Activated naive CD8-positive, alpha-beta T cell (primary cell): ENCODE measurements at regions not wholly inside any gene's neighbourhood (a gene's known extent, or its start where the extent isn't known, plus 50 kb on each side); places are given as distances from the start of the nearest gene placed in this dataset.
"Not testable (repeated sequence)": the region's sequence is repeated elsewhere in the genome, so short reads cannot be mapped to it uniquely, and the experiment has no call there.

Experiments
- H3K27ac Mint-ChIP-seq: one replicate; pipeline ENCODE4 v1.8.0; 2021; ENCODE audit warnings: mixed read lengths
- H3K27me3 Mint-ChIP-seq: one replicate; pipeline ENCODE4 v1.8.0; 2021; ENCODE audit warnings: mixed read lengths
- H3K36me3 Mint-ChIP-seq: one replicate; pipeline ENCODE4 v1.8.0; 2021; ENCODE audit warnings: mixed read lengths
- H3K4me1 Mint-ChIP-seq: one replicate; pipeline ENCODE4 v1.8.0; 2021; ENCODE audit warnings: low read depth, mixed read lengths
- H3K4me3 Mint-ChIP-seq: one replicate; pipeline ENCODE4 v1.8.0; 2021; ENCODE audit warnings: mild to moderate bottlenecking, mixed read lengths
- H3K9me3 Mint-ChIP-seq: one replicate; pipeline ENCODE4 v1.8.0; 2021; ENCODE audit warnings: low read depth, mixed read lengths

DNA sequence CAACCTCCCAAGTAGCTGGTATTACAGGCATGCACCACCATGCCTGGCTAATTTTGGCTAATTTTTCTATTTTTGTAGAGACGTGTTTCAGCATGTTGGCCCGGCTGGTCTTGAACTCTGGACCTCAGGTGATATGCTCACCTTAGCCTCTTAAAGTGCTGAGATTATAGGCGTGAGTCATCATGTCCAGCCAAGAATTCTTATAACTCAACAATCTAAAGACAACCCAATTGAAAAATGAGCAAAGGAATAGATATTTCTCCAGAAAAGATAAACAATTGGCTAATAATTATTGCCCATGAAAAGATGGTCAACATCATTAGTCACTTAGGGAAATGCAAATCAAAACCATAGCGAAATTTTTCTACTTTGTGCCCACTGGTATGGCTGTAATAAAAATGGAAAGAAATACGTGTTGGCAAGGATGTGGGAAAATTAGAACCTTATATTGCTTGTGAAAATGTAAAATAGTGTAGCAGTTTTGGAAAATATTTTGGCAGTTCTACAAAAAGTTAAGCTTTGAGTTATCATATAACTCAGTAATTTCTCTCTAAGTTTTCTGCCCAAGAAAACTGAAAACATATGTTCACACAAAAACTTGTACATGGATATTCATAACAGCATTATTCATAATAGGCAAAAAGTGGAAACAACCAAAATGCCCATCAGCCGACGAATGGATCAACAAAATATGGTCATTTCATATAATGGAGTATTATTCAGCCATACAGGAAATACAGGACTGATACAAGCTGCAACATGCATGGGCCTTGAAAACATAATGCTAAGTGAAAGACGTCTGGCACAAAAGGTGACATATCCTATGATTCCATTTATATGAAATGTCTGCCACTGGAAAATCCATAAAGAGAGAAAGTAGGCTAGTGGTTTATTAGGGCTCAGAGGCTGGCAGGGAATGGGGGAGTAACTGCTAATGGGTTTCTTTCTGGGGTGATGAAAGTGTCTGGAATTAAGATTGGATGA lies 87.8 kb downstream of the UTRN start:
- no peak overlapping the region for H3K4me3 Mint-ChIP-seq
- no peaks in the 10 kb centered on the region for H3K27me3 Mint-ChIP-seq
- H3K9me3 Mint-ChIP-seq, result no peaks in the 10 kb centered on the region
- H3K4me1 Mint-ChIP-seq, result peaks cover 57% of the 10 kb centered on the region
- H3K36me3 Mint-ChIP-seq, result peaks cover 12% of the 10 kb centered on the region
- no peak overlapping the region for H3K27ac Mint-ChIP-seq

DNA sequence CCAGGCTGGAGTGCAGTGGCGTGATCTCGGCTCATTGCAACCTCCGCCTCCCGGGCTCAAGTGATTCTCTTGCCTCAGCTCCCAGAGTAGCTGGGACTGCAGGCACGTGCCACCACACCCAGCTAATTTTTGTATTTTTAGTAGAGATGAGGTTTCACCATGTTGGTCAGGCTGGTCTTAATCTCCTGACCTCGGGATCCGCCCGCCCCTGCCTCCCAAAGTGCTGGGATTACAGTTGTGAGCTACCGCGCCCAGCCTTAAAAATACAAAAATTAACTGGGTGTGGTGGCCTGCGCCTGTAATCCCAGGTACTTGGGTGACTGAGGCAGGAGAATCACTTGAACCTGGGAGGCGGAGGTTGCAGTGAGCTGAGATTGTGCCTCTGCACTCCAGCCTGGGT lies 89.4 kb downstream of the UTRN start:
- not testable (repeated sequence) for H3K4me3 Mint-ChIP-seq, H3K27ac Mint-ChIP-seq, H3K27me3 Mint-ChIP-seq, H3K9me3 Mint-ChIP-seq
- Mint-ChIP-seq H3K4me1 (peaks cover 68% of the 10 kb centered on the region), H3K36me3 (peaks cover 16% of the 10 kb centered on the region)

GRCh38 chr6:144377586-144378210 lies 92.6 kb downstream of the UTRN start:
- peaks cover 57% of the 10 kb centered on the region for H3K4me1 Mint-ChIP-seq
- H3K27me3 Mint-ChIP-seq, result no peaks in the 10 kb centered on the region
- H3K27ac Mint-ChIP-seq, result peak overlapping the region; percentile 23

DNA sequence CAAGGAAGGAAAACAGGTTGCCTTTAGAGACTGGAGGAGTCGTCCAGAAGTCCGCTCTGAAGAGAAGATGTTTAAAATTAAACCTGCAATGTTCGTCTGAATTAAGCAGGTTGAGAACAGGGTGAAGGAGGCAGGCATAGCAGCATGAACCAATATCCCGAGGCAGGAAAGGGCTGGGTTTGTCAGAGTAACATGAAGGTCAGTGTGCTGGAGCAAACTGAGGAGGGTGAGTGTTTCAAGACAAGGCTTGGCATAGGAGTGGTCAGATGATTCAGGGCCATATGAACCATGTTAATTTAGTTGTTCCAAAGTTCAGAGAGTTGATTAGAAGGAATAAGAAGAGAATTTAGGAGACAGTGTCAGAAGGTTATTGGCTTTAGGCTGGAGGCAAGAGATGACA lies 93.3 kb downstream of the UTRN start:
- H3K9me3 Mint-ChIP-seq, result peaks cover 13% of the 10 kb centered on the region
- no peak overlapping the region for H3K4me3 Mint-ChIP-seq
- no peaks in the 10 kb centered on the region for H3K27me3 Mint-ChIP-seq
- peaks cover 51% of the 10 kb centered on the region for H3K4me1 Mint-ChIP-seq
- peak overlapping the region; percentile 41 for H3K27ac Mint-ChIP-seq
- peaks cover 21% of the 10 kb centered on the region for H3K36me3 Mint-ChIP-seq

More at GRCh38 chr6:144377586-144378210, 92.6 kb downstream of the UTRN start:
- Mint-ChIP-seq H3K4me3 (no peak overlapping the region), H3K9me3 (peaks cover 13% of the 10 kb centered on the region), H3K36me3 (peaks cover 27% of the 10 kb centered on the region)

DNA sequence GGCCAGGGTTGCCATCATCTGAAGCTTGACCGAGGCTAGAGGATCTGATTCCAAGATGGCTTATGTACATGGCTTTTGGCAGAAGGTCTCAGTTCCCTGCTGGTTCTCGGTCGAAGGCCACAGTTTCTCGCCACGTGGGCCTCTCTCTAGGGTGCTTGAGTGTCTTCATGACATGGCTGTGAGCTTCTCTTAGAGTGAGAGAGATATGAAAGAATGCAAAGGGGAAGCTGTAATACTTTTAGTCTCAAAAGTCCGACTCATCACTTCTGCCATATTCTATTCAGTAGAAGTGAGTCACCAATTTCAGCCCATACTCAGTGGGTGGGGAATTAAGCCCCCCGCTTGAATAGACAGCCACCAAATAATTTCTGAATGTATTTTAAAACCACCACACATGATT lies 94.2 kb downstream of the UTRN start:
- Mint-ChIP-seq H3K4me1 (peaks cover 54% of the 10 kb centered on the region), H3K36me3 (peaks cover 21% of the 10 kb centered on the region), H3K27ac (peak overlapping the region; percentile 47), H3K4me3 (peak overlapping the region; percentile 12), H3K9me3 (peaks cover 13% of the 10 kb centered on the region), H3K27me3 (no peaks in the 10 kb centered on the region)

DNA sequence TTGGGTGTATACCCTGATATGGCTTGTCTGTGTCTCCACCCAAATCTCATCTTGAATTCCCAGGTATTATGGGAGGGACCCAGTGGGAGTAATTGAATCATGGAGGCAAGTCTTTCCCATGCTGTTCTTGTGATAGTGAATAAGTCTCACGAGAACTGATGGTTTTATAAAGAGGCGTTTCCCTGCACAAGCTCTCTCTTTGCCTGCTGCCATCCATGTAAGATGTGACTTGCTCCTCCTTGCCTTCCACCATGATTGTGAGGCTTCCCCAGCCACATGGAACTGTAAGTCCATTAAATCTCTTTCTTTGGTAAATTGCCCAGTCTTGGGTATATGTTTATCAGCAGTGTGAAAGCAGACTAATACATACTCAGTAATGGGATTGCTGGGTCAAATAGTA lies 96.4 kb downstream of the UTRN start:
- Mint-ChIP-seq H3K4me1 (peaks cover 52% of the 10 kb centered on the region), H3K36me3 (peaks cover 21% of the 10 kb centered on the region), H3K9me3 (peaks cover 16% of the 10 kb centered on the region)
- not testable (repeated sequence) for H3K27me3 Mint-ChIP-seq, H3K4me3 Mint-ChIP-seq, H3K27ac Mint-ChIP-seq

- Mint-ChIP-seq H3K27ac (no peak overlapping the region), H3K4me3 (no peak overlapping the region), H3K36me3 (peaks cover 23% of the 10 kb centered on the region), H3K4me1 (peaks cover 40% of the 10 kb centered on the region), H3K9me3 (peaks cover 16% of the 10 kb centered on the region), H3K27me3 (no peaks in the 10 kb centered on the region)
Observed at GRCh38 chr6:144383336-144383735, 98.2 kb downstream of the UTRN start.

GRCh38 chr6:144384427-144384826 lies 99.3 kb downstream of the UTRN start:
- H3K27ac Mint-ChIP-seq, result no peak overlapping the region

DNA sequence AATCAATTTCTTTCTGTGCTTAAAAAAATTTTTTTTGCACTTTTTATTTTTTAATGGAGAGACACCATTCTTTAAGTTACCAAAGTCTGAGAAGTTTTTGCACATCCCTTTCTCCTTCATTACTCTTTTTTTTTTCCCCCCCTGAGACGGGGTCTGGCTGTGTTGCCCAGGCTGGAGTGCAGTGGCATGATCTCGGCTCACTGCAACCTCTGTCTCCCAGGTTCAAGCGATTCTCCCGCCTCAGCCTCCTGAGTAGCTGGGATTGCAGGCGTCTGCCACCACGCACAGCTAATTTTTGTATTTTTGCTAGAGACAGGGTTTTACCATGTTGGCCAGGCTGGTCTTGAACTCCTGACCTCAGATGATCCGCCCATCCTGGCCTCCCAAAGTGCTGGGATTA lies 104.3 kb downstream of the UTRN start:
- peaks cover 18% of the 10 kb centered on the region for H3K36me3 Mint-ChIP-seq
- H3K27me3 Mint-ChIP-seq, H3K4me3 Mint-ChIP-seq, H3K27ac Mint-ChIP-seq, H3K9me3 Mint-ChIP-seq: not testable (repeated sequence)
- peaks cover 54% of the 10 kb centered on the region for H3K4me1 Mint-ChIP-seq

More at GRCh38 chr6:144384427-144384826, 99.3 kb downstream of the UTRN start:
- Mint-ChIP-seq H3K27me3 (no peaks in the 10 kb centered on the region), H3K36me3 (peaks cover 21% of the 10 kb centered on the region), H3K4me1 (peaks cover 33% of the 10 kb centered on the region), H3K4me3 (no peak overlapping the region), H3K9me3 (peaks cover 16% of the 10 kb centered on the region)

GRCh38 chr6:144390202-144390601 lies 105.1 kb downstream of the UTRN start:
- peaks cover 51% of the 10 kb centered on the region for H3K4me1 Mint-ChIP-seq
- H3K36me3 Mint-ChIP-seq, result peaks cover 20% of the 10 kb centered on the region
- H3K4me3 Mint-ChIP-seq, result no peak overlapping the region
- H3K27ac Mint-ChIP-seq, result no peak overlapping the region
- no peaks in the 10 kb centered on the region for H3K27me3 Mint-ChIP-seq
- H3K9me3 Mint-ChIP-seq, result no peaks in the 10 kb centered on the region

GRCh38 chr6:144390886-144391285 lies 105.8 kb downstream of the UTRN start:
- H3K4me1 Mint-ChIP-seq, result peaks cover 55% of the 10 kb centered on the region
- no peaks in the 10 kb centered on the region for H3K27me3 Mint-ChIP-seq
- peaks cover 20% of the 10 kb centered on the region for H3K36me3 Mint-ChIP-seq
- H3K4me3 Mint-ChIP-seq, result no peak overlapping the region
- no peaks in the 10 kb centered on the region for H3K9me3 Mint-ChIP-seq
- H3K27ac Mint-ChIP-seq, result no peak overlapping the region

GRCh38 chr6:144392536-144392935 lies 107.4 kb downstream of the UTRN start:
- Mint-ChIP-seq H3K4me3 (no peak overlapping the region), H3K27ac (no peak overlapping the region), H3K36me3 (peaks cover 24% of the 10 kb centered on the region), H3K9me3 (peaks cover 2% of the 10 kb centered on the region), H3K4me1 (peaks cover 62% of the 10 kb centered on the region), H3K27me3 (no peaks in the 10 kb centered on the region)

DNA sequence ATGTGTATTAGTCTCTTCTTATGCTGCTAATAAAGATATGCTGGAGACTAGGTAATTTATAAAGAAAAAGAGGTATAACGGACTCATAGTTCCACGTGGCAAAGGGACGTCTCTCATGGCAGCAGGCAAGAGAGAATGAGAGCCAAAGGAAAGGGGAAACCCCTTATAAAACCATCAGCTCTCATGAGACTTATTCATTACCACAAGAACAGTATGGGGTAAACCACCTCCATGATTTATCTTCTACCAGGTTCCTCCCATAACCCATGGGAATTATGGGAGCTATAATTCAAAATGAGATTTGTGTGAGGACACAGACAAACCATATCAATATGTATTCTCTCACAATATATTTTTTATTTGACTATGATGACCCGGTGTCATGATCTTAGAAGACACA lies 109.1 kb downstream of the UTRN start:
- H3K27me3 Mint-ChIP-seq, result no peaks in the 10 kb centered on the region
- peaks cover 10% of the 10 kb centered on the region for H3K9me3 Mint-ChIP-seq
- peaks cover 60% of the 10 kb centered on the region for H3K4me1 Mint-ChIP-seq
- no peak overlapping the region for H3K4me3 Mint-ChIP-seq
- peaks cover 27% of the 10 kb centered on the region for H3K36me3 Mint-ChIP-seq
- no peak overlapping the region for H3K27ac Mint-ChIP-seq

- H3K9me3 Mint-ChIP-seq, result peaks cover 10% of the 10 kb centered on the region
- no peak overlapping the region for H3K4me3 Mint-ChIP-seq
- H3K27ac Mint-ChIP-seq, result no peak overlapping the region
- no peaks in the 10 kb centered on the region for H3K27me3 Mint-ChIP-seq
- peaks cover 29% of the 10 kb centered on the region for H3K36me3 Mint-ChIP-seq
- peaks cover 66% of the 10 kb centered on the region for H3K4me1 Mint-ChIP-seq
Observed at GRCh38 chr6:144395014-144395413, 109.9 kb downstream of the UTRN start.

DNA sequence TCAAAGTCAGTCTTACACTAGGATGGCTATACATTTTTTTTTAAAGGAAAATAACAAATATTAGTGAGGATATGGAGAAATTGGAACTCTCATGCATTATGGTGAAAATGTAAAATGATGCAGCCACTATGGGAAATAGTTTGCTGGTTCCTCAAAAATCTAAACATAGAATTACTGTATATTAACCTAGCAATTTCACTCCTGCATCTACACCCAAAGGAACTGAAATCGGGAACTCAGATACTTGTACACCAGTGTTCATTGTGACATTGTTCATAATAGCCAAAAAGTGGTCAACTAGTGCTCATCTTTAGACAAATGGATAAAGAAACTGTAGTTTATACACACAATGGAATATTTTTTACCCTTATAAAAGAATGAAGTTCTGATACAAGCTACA lies 110.7 kb downstream of the UTRN start:
- H3K27ac Mint-ChIP-seq, result peak overlapping the region; percentile 6
- peaks cover 66% of the 10 kb centered on the region for H3K4me1 Mint-ChIP-seq
- H3K27me3 Mint-ChIP-seq, result no peaks in the 10 kb centered on the region
- H3K4me3 Mint-ChIP-seq, result no peak overlapping the region
- peaks cover 27% of the 10 kb centered on the region for H3K36me3 Mint-ChIP-seq
- peaks cover 10% of the 10 kb centered on the region for H3K9me3 Mint-ChIP-seq
